Mesothelial cell of epicardium (in vitro differentiated cells): ENCODE measurements at regions not wholly inside any gene's neighbourhood (a gene's known extent, or its start where the extent isn't known, plus 50 kb on each side); places are given as distances from the start of the nearest gene placed in this dataset.

Experiments used
- DNase-seq, 2 experiments: peaks; one replicate each; pipeline ENCODE4 v3.0.0; 2021; ENCODE audit warnings: low spot score in 2 of 2; ENCODE audit not compliant: unreplicated experiment in 2 of 2
- H3K27ac Mint-ChIP-seq: 2 replicates; pipeline ENCODE4 v1.8.0; 2021; ENCODE audit warnings: mixed read lengths
- H3K27me3 Mint-ChIP-seq: 2 replicates; pipeline ENCODE4 v1.8.0; 2021; ENCODE audit warnings: low read depth, mixed read lengths
- H3K36me3 Mint-ChIP-seq: 2 replicates; pipeline ENCODE4 v1.8.0; 2021; ENCODE audit warnings: mixed read lengths
- H3K4me1 Mint-ChIP-seq: 2 replicates; pipeline ENCODE4 v1.8.0; 2021; ENCODE audit warnings: mixed read lengths
- H3K4me3 Mint-ChIP-seq: 2 replicates; pipeline ENCODE4 v1.8.0; 2021; ENCODE audit warnings: mild to moderate bottlenecking, moderate library complexity, mixed read lengths
- H3K9me3 Mint-ChIP-seq: 2 replicates; pipeline ENCODE4 v1.8.0; 2021; ENCODE audit warnings: mixed read lengths
- CTCF ChIP-seq: fragments of 200-600 bp; sonication (generic); IDR thresholded peaks from one replicate; pipeline ENCODE4 v1.5.0; 2021; ENCODE audit warnings: antibody characterized with exemption; ENCODE audit not compliant: unreplicated experiment

GRCh38 chr3:189534531-189534930 lies 96.7 kb upstream of the TP63 start:
- no peak overlapping the region for H3K27ac Mint-ChIP-seq

GRCh38 chr3:189537135-189537534 lies 94.1 kb upstream of the TP63 start:
- Mint-ChIP-seq H3K9me3 (peaks cover 4% of the 10 kb centered on the region), H3K4me3 (no peak overlapping the region), H3K4me1 (peaks cover 6% of the 10 kb centered on the region), H3K36me3 (no peaks in the 10 kb centered on the region), H3K27ac (no peak overlapping the region), H3K27me3 (no peaks in the 10 kb centered on the region)
- DNase-seq = no peak
- no peak for TF ChIP-seq CTCF

More at GRCh38 chr3:189534531-189534930, 96.7 kb upstream of the TP63 start:
- Mint-ChIP-seq H3K4me1 (peaks cover 4% of the 10 kb centered on the region), H3K36me3 (no peaks in the 10 kb centered on the region), H3K9me3 (peaks cover 4% of the 10 kb centered on the region), H3K27me3 (no peaks in the 10 kb centered on the region), H3K4me3 (no peak overlapping the region)
- no peak for TF ChIP-seq CTCF
- no peak for DNase-seq

- Mint-ChIP-seq H3K36me3 (peaks cover 24% of the 10 kb centered on the region), H3K4me3 (no peak overlapping the region), H3K9me3 (peaks cover 54% of the 10 kb centered on the region), H3K27ac (no peak overlapping the region), H3K27me3 (no peaks in the 10 kb centered on the region), H3K4me1 (no peaks in the 10 kb centered on the region)
- no peak for TF ChIP-seq CTCF
- no peak for DNase-seq
These were observed 83.7 kb upstream of the TP63 start for GRCh38 chr3:189547448-189547847.

- H3K9me3 Mint-ChIP-seq = peaks cover 54% of the 10 kb centered on the region
- DNase-seq = no peak
- peaks cover 24% of the 10 kb centered on the region for H3K36me3 Mint-ChIP-seq
- H3K27ac Mint-ChIP-seq = no peak overlapping the region
- no peaks in the 10 kb centered on the region for H3K4me1 Mint-ChIP-seq
- H3K27me3 Mint-ChIP-seq = no peaks in the 10 kb centered on the region
- H3K4me3 Mint-ChIP-seq = no peak overlapping the region
- no peak for TF ChIP-seq CTCF
These were observed 83.1 kb upstream of the TP63 start for GRCh38 chr3:189548053-189548452.

- Mint-ChIP-seq H3K27me3 (no peaks in the 10 kb centered on the region), H3K4me3 (no peak overlapping the region), H3K9me3 (peaks cover 42% of the 10 kb centered on the region), H3K36me3 (peaks cover 22% of the 10 kb centered on the region), H3K4me1 (no peaks in the 10 kb centered on the region), H3K27ac (no peak overlapping the region)
- no peak for DNase-seq
- TF ChIP-seq CTCF = no peak
These were observed 80.2 kb upstream of the TP63 start for GRCh38 chr3:189551007-189551406.
